ENCODE measurements at regions not wholly inside any gene's neighbourhood (a gene's known extent, or its start where the extent isn't known, plus 50 kb on each side); places are given as distances from the start of the nearest gene placed in this dataset.
A peak's percentile ranks its signal among the peaks of the same experiment; 100 is the strongest.
"Not testable (repeated sequence)": the region's sequence is repeated elsewhere in the genome, so short reads cannot be mapped to it uniquely, and the experiment has no call there.

DNA sequence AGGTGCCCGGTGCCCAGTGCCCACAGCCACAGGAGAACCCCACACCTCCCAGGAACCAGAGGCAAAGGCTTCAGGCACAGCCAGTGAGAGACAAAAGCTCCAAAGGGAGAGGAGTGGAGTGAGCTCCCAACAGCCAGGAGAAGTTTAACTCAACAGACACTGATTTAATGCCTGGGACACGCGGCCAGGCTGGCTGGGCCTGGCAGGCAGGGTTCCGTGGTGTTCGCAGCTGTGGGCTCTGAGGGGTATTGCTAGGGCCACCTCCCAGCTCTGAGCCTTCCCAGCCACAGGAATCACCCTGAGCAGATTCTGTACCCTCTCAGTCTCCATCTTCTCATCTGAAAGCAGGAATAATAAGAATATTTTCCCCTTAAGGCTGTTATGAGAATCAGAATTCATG is 222.5 kb downstream of the NPHP4 start:
- no peaks in the 10 kb centered on the region for H3K9me3 ChIP-seq
- no peak for DNase-seq
- no peaks in the 10 kb centered on the region for H3K36me3 ChIP-seq (ENCODE audit: low read depth, missing control alignments)
- H3K27ac ChIP-seq = peak overlapping the region; percentile 83 to 93
- intact Hi-C loops (cut with DNase I; ENCODE audit: low total_unique reads) = no loop called here
- H3K4me3 ChIP-seq = no peak overlapping the region
- TF ChIP-seq, protein P1, sequence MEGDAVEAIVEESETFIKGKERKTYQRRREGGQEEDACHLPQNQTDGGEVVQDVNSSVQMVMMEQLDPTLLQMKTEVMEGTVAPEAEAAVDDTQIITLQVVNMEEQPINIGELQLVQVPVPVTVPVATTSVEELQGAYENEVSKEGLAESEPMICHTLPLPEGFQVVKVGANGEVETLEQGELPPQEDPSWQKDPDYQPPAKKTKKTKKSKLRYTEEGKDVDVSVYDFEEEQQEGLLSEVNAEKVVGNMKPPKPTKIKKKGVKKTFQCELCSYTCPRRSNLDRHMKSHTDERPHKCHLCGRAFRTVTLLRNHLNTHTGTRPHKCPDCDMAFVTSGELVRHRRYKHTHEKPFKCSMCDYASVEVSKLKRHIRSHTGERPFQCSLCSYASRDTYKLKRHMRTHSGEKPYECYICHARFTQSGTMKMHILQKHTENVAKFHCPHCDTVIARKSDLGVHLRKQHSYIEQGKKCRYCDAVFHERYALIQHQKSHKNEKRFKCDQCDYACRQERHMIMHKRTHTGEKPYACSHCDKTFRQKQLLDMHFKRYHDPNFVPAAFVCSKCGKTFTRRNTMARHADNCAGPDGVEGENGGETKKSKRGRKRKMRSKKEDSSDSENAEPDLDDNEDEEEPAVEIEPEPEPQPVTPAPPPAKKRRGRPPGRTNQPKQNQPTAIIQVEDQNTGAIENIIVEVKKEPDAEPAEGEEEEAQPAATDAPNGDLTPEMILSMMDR (IDR thresholded peaks at IDR 0.05) = no peak
- no peak for TF ChIP-seq POLR2A (IDR thresholded peaks at IDR 0.05)
- peaks cover 36% of the 10 kb centered on the region for H3K4me1 ChIP-seq
- no peaks in the 10 kb centered on the region for H3K27me3 ChIP-seq
- WGBS, 2 donors = 54 to 59% methylated on average over 5 of the region's 5 CpGs

- intact Hi-C loops (cut with DNase I; ENCODE audit: low total_unique reads) = no loop called here
- Histone ChIP-seq H3K4me3 (no peak overlapping the region), H3K36me3 (ENCODE audit: low read depth, missing control alignments) (no peaks in the 10 kb centered on the region), H3K27ac (peak overlapping the region; percentile 83 to 93), H3K9me3 (no peaks in the 10 kb centered on the region), H3K27me3 (no peaks in the 10 kb centered on the region), H3K4me1 (peaks cover 36% of the 10 kb centered on the region)
- WGBS, 2 donors = 27 to 44% methylated on average over 7 of the region's 7 CpGs
- TF ChIP-seq, protein P1 (IDR thresholded peaks at IDR 0.05) = no peak
- TF ChIP-seq POLR2A (IDR thresholded peaks at IDR 0.05) = no peak
- peak; percentile 82 for DNase-seq
Observed at GRCh38 chr1:5769146-5769545, 223.1 kb downstream of the NPHP4 start.

GRCh38 chr1:5768014-5768413 is 224.2 kb downstream of the NPHP4 start:
- Histone ChIP-seq H3K4me3 (no peak overlapping the region), H3K27me3 (no peaks in the 10 kb centered on the region), H3K9me3 (no peaks in the 10 kb centered on the region), H3K27ac (peak overlapping the region in 1 of 2 donors; percentile 93), H3K4me1 (peaks cover 36% of the 10 kb centered on the region), H3K36me3 (ENCODE audit: low read depth, missing control alignments) (no peaks in the 10 kb centered on the region)
- 77 to 81% methylated on average over 10 of the region's 10 CpGs for WGBS, 2 donors
- DNase-seq = no peak
- no peak for TF ChIP-seq POLR2A (IDR thresholded peaks at IDR 0.05)
- TF ChIP-seq, protein P1 (IDR thresholded peaks at IDR 0.05) = no peak
- intact Hi-C loops (cut with DNase I; ENCODE audit: low total_unique reads) = no loop called here

DNA sequence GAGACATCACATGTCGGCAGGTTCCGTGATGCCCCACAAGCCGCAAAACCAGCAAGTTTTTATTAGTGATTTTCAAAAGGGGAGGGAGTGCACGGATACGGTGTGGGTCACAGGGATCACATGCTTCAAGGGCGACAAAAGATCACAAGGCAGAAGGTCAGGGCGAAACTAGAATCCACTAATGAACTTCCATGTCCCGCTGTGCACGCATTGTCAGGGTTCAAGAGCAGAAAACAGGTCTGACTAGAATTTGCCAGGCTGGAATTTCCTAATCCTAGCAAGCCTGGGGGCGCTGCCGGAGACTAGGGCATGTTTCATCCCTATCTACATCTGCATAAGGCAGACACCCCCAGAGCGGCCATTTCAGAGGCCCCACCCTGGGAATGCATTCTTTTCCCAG is 225.2 kb downstream of the NPHP4 start:
- H3K27me3 ChIP-seq; H3K4me3 ChIP-seq; DNase-seq; H3K9me3 ChIP-seq; H3K27ac ChIP-seq; intact Hi-C loops (cut with DNase I; ENCODE audit: low total_unique reads); H3K36me3 ChIP-seq (ENCODE audit: low read depth, missing control alignments): not testable (repeated sequence)
- peaks cover 36% of the 10 kb centered on the region for H3K4me1 ChIP-seq
- WGBS, 2 donors = 77 to 82% methylated on average over 12 of the region's 12 CpGs

DNA sequence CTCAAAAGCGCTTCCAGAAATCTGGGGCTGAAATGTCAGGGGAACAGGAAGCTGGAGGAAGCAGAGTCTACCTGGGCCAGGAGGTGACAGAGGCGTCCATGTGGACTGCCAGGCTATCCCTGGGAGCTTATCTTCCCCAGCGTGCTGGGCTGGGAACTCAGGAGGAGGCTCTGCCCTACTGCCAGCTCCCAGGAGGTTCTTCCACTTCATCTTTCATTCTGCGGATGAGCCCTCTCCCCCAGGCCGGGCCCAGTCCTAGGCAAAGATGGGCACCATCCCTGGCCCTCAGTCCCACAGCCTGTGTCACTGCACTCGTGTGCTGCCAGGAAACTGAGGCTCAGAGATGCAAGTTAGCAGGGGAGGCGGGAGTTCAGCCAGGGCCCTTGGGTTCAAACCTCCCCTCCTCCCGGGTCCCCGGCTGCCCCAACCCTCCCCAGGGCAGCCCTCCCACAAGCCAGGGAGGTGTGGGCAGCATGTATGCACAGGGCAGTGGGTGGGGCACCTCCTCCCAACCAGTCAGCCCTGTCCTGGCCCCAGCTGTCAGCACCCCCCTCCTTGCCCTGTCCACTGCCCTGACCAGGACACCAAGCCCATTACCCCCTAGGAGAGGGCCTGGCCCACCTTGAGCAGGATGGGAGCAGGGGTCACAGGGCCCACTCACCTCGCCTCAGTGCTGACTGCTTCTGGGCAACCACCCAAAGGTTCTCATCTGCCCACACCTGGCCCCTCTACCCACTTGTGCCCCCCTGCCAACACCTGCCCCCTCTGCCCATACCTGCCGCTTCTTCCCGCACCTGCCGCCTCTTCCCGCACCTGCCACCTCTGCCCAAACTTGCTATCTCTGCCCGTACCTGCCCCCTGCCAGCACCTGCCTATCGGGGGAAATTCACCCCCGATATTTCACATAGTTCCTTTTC is 226.0 kb downstream of the NPHP4 start:
- DNase-seq = no peak
- Histone ChIP-seq H3K27me3 (no peaks in the 10 kb centered on the region), H3K4me3 (no peak overlapping the region), H3K4me1 (peaks cover 31% of the 10 kb centered on the region), H3K9me3 (no peaks in the 10 kb centered on the region), H3K36me3 (ENCODE audit: low read depth, missing control alignments) (no peaks in the 10 kb centered on the region), H3K27ac (no peak overlapping the region)
- intact Hi-C loops (cut with DNase I; ENCODE audit: low total_unique reads) = no loop called here
- TF ChIP-seq, protein P1 (IDR thresholded peaks at IDR 0.05) = no peak
- no peak for TF ChIP-seq POLR2A (IDR thresholded peaks at IDR 0.05)
- 80 to 84% methylated on average over 16 to 17 of the region's 17 CpGs for WGBS, 2 donors
